K562 (cell line): ENCODE measurements at regions not wholly inside any gene's neighbourhood (a gene's known extent, or its start where the extent isn't known, plus 50 kb on each side); places are given as distances from the start of the nearest gene placed in this dataset.

Experiments used
- ATAC-seq: fragments of 200-7000 bp; cut with Tn5 transposase; 3 replicates; pipeline ENCODE4 v1.9.1; 2020; ENCODE audit warnings: moderate library complexity
- BruUV-seq: library from RNA; stranded (reverse); fragments of 400-500 nt; replicated peaks from 2 replicates; lab custom pipeline; 2021; lab: Mats Ljungman, UMichigan
- CTCF ChIA-PET: fragments of 300-600 bp; formaldehyde crosslinking; extraction: SDS; loops from one replicate; lab custom pipeline; 2021; ENCODE audit warnings: low intra/inter-chr PET ratio; lab: Yijun Ruan, JAX
- POLR2A ChIA-PET: fragments of 300-600, 350-650 bp; sonication (Branson Sonifier 250); formaldehyde crosslinking; extraction: SDS; loops from one replicate; lab custom pipeline; 2021; ENCODE audit warnings: antibody characterized with exemption, inconsistent platforms; lab: Yijun Ruan, JAX
- DNase-seq, 4 experiments: peaks; one replicate each; pipeline versions ENCODE4 v3.0.0 to v3.0.0-alpha.2; 2011 to 2018; ENCODE audit warnings: low spot score in 3 of 4, mixed read lengths in 3 of 4; ENCODE audit errors: extremely low read depth in 1 of 4
- FAIRE-seq: peaks from 2 replicates; lab custom pipeline; 2011; peaks lifted over from hg19 to GRCh38; lab: Jason Lieb, UNC
- H2AFZ ChIP-seq: 2 replicates; pipeline ENCODE4 v1.6.0; 2011; ENCODE audit warnings: low read depth, low read length, control low read depth, inconsistent platforms
- H3K27ac ChIP-seq: fragments of 200-600 bp; 3 replicates; pipeline ENCODE4 v1.8.0; 2011; ENCODE audit warnings: low read depth, mild to moderate bottlenecking, control low read depth, inconsistent platforms, low read length, moderate library complexity, mixed read lengths; ENCODE audit errors: extremely low read depth
- H3K27me3 ChIP-seq, 2 experiments: fragments of 300-600 bp in 1 of 2; 2 replicates in 1 of 2; 3 replicates in 1 of 2; pipeline versions ENCODE4 v1.6.0 to v1.8.0; 2011; ENCODE audit warnings: inconsistent platforms in 2 of 2, low read length in 2 of 2, mild to moderate bottlenecking in 1 of 2, mixed read lengths in 1 of 2, moderate library complexity in 1 of 2; ENCODE audit not compliant: control insufficient read depth in 2 of 2, insufficient read depth in 2 of 2
- H3K36me3 ChIP-seq: fragments of 300-600 bp; 3 replicates; pipeline ENCODE4 v1.8.0; 2011; ENCODE audit warnings: mild to moderate bottlenecking, low read length, inconsistent platforms; ENCODE audit not compliant: control insufficient read depth, insufficient read depth
- H3K4me1 ChIP-seq, 2 experiments: fragments of 200-600 bp in 1 of 2; replicated peaks in 1 of 2; 2 replicates in 1 of 2; 3 replicates in 1 of 2; pipeline versions ENCODE4 v1.5.1 to v1.8.0; 2011; ENCODE audit warnings: inconsistent platforms in 2 of 2, low read length in 2 of 2, mild to moderate bottlenecking in 1 of 2, mixed read lengths in 1 of 2, moderate library complexity in 1 of 2; ENCODE audit not compliant: control insufficient read depth in 2 of 2, insufficient read depth in 2 of 2
- H3K4me2 ChIP-seq: 2 replicates; pipeline ENCODE4 v1.6.1; 2011; ENCODE audit warnings: low read length, control low read depth, inconsistent platforms, mixed read lengths; ENCODE audit not compliant: insufficient read depth
- H3K4me3 ChIP-seq: fragments of 200-600 bp; sonication (generic), shearing (Covaris generic); 2 replicates; pipeline ENCODE4 v1.5.1; 2016; ENCODE audit warnings: control low read depth, inconsistent platforms
- H3K79me2 ChIP-seq: fragments of 200-600 bp; 3 replicates; pipeline ENCODE4 v1.8.0; 2011; ENCODE audit warnings: low read length, inconsistent platforms; ENCODE audit not compliant: control insufficient read depth, insufficient read depth
- H3K9ac ChIP-seq, 2 experiments: 2 replicates each; pipeline versions ENCODE4 v1.6.0 to v1.6.1; 2011; ENCODE audit warnings: low read depth in 2 of 2, low read length in 2 of 2, control low read depth in 1 of 2, inconsistent platforms in 1 of 2, mild to moderate bottlenecking in 1 of 2, mixed read lengths in 1 of 2; ENCODE audit not compliant: insufficient read depth in 1 of 2
- H3K9me1 ChIP-seq: one replicate; pipeline ENCODE4 v1.6.0; 2011; ENCODE audit warnings: inconsistent platforms, mild to moderate bottlenecking, low read length, moderate library complexity; ENCODE audit not compliant: control insufficient read depth, insufficient read depth
- H3K9me3 ChIP-seq: replicated peaks from 2 replicates; pipeline ENCODE4 v1.5.1; 2011; ENCODE audit warnings: low read depth, low read length, inconsistent platforms; ENCODE audit not compliant: control insufficient read depth, insufficient read depth
- H4K20me1 ChIP-seq: replicated peaks from 2 replicates; pipeline ENCODE4 v1.6.1; 2011; ENCODE audit warnings: low read length, inconsistent platforms, mixed read lengths; ENCODE audit not compliant: control insufficient read depth, insufficient read depth
- C11orf30 ChIP-seq: fragments of 450-650 bp; IDR thresholded peaks from 2 replicates; pipeline ENCODE4 v1.6.1; 2016; ENCODE audit warnings: low read depth, mild to moderate bottlenecking
- CTBP1 ChIP-seq: fragments of 450-650 bp; IDR thresholded peaks from 2 replicates; pipeline ENCODE4 v1.6.1; 2016; ENCODE audit warnings: borderline replicate concordance
- EP400 ChIP-seq: fragments of 450-650 bp; IDR thresholded peaks from 2 replicates; pipeline ENCODE4 v1.6.1; 2017; ENCODE audit warnings: antibody characterized with exemption, mild to moderate bottlenecking, moderate library complexity
- EWSR1 ChIP-seq: fragments of 450-650 bp; IDR thresholded peaks from 2 replicates; pipeline ENCODE4 v1.6.1; 2018; ENCODE audit warnings: borderline replicate concordance, mild to moderate bottlenecking, low read depth, moderate library complexity; ENCODE audit not compliant: partially characterized antibody
- HSF4 ChIP-seq: fragments of 250-450 bp; sonication (Bioruptor Pico); IDR thresholded peaks from 2 replicates; pipeline ENCODE4 v2.1.2; 2022; ENCODE audit warnings: mild to moderate bottlenecking, moderate library complexity, borderline replicate concordance
- KAT8 ChIP-seq: fragments of 450-650 bp; IDR thresholded peaks from 2 replicates; pipeline ENCODE4 v1.6.1; 2016; ENCODE audit warnings: low read depth, mild to moderate bottlenecking
- MCM5 ChIP-seq: fragments of 450-650 bp; IDR thresholded peaks from 2 replicates; pipeline ENCODE4 v1.6.1; 2016; ENCODE audit warnings: low read depth
- NBN ChIP-seq: fragments of 450-650 bp; IDR thresholded peaks from 2 replicates; pipeline ENCODE4 v1.6.1; 2016; ENCODE audit warnings: low read depth, mild to moderate bottlenecking
- NFXL1 ChIP-seq: fragments of 450-650 bp; formaldehyde crosslinking; IDR thresholded peaks from 2 replicates; pipeline ENCODE4 v1.4.0; 2021; ENCODE audit warnings: mild to moderate bottlenecking
- SETDB1 ChIP-seq: IDR thresholded peaks from one replicate; pipeline ENCODE4 v1.6.1; 2012; ENCODE audit warnings: low read length, control low read depth, inconsistent platforms
- SIRT6 ChIP-seq: IDR thresholded peaks from one replicate; pipeline ENCODE4 v1.6.1; 2012; ENCODE audit warnings: low read depth, mild to moderate bottlenecking, control low read depth, inconsistent platforms, low read length, moderate library complexity
- ZNF75A ChIP-seq: fragments of 450-650 bp; formaldehyde crosslinking; IDR thresholded peaks from 2 replicates; pipeline ENCODE4 v1.4.0; 2020; ENCODE audit warnings: mild to moderate bottlenecking
- ZNF778 ChIP-seq: fragments of 450-650 bp; formaldehyde crosslinking; IDR thresholded peaks from 2 replicates; pipeline ENCODE4 v1.4.0; 2020; ENCODE audit warnings: mild to moderate bottlenecking, moderate library complexity
- WGBS: fragments of 100-300 bp; shearing (Covaris generic); methylation state at CpG from one replicate; pipeline ENCODE4 v1.1.6; 2016; ENCODE audit warnings: low coverage, mixed read lengths; ENCODE audit not compliant: insufficient coverage; ENCODE audit errors: missing lambda C conversion rate; 5-methylcytosine and 5-hydroxymethylcytosine counted together
- in situ Hi-C: fragments of 300-500 bp; cut with MboI; formaldehyde crosslinking; loops from 4 replicates; pipeline ENCODE4 v1.15.0; 2018; ENCODE audit warnings: inconsistent platforms, mixed read lengths
- intact Hi-C: fragments of 100-400 bp; cut with micrococcal nuclease; formaldehyde crosslinking; loops from 2 replicates; pipeline ENCODE4 v1.14.2; 2022
- TF ChIP-seq, protein P1 (sequence below): fragments of 450-650 bp; IDR thresholded peaks from 2 replicates; pipeline ENCODE4 v1.6.1; 2016; ENCODE audit warnings: borderline replicate concordance

DNA sequence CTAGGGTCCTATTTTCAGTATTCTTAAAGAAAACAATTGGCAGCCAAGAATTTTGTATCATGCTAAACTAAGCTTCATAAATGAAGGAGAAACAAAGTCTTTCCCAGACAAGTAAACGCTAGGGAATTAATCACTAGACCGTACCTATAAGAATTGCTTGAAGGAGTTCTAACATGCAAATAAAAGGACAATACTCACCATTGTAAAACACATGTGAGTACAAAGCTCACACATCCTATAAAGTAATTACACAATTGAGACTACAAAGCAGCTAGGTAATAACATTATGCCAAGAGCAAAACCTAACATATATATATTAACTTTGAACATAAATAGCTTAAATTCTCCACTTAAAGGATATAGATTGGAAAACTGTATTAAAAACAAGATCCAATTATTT is 147.4 kb downstream of the FAM83B start:
- no TSS peak for BruUV-seq
- FAIRE-seq (no peak), ATAC-seq (no peak), DNase-seq (no peak)
- Histone ChIP-seq H3K4me3 (no peak overlapping the region), H4K20me1 (no peaks in the 10 kb centered on the region), H3K27me3 (no peaks in the 10 kb centered on the region), H2AFZ (no peak overlapping the region), H3K4me2 (no peak overlapping the region), H3K9me3 (no peaks in the 10 kb centered on the region), H3K9ac (no peak overlapping the region), H3K4me1 (no peaks in the 10 kb centered on the region), H3K79me2 (no peaks in the 10 kb centered on the region), H3K9me1 (no peaks in the 10 kb centered on the region), H3K36me3 (no peaks in the 10 kb centered on the region), H3K27ac (no peak overlapping the region)
- POLR2A ChIA-PET, result no interaction called here
- TF ChIP-seq SIRT6, result no peak
- TF ChIP-seq SETDB1, result no peak
- no peak for TF ChIP-seq ZNF75A (CRISPR knock-in tag)
- TF ChIP-seq, protein P1, sequence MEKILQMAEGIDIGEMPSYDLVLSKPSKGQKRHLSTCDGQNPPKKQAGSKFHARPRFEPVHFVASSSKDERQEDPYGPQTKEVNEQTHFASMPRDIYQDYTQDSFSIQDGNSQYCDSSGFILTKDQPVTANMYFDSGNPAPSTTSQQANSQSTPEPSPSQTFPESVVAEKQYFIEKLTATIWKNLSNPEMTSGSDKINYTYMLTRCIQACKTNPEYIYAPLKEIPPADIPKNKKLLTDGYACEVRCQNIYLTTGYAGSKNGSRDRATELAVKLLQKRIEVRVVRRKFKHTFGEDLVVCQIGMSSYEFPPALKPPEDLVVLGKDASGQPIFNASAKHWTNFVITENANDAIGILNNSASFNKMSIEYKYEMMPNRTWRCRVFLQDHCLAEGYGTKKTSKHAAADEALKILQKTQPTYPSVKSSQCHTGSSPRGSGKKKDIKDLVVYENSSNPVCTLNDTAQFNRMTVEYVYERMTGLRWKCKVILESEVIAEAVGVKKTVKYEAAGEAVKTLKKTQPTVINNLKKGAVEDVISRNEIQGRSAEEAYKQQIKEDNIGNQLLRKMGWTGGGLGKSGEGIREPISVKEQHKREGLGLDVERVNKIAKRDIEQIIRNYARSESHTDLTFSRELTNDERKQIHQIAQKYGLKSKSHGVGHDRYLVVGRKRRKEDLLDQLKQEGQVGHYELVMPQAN, result no peak
- no peak for TF ChIP-seq EP400
- TF ChIP-seq KAT8, result no peak
- TF ChIP-seq NFXL1 (CRISPR knock-in tag), result no peak
- TF ChIP-seq CTBP1, result no peak
- no peak for TF ChIP-seq NBN
- TF ChIP-seq C11orf30, result no peak
- no peak for TF ChIP-seq HSF4 (CRISPR knock-in tag)
- TF ChIP-seq MCM5, result no peak
- TF ChIP-seq ZNF778, result no peak
- TF ChIP-seq EWSR1, result no peak
- CTCF ChIA-PET, result no interaction called here
- in situ Hi-C loops, result no loop called here
- WGBS, result 0% methylated on average over 2 of the region's 2 CpGs
- intact Hi-C loops, result no loop called here
